ENCODE measurements at regions not wholly inside any gene's neighbourhood (a gene's known extent, or its start where the extent isn't known, plus 50 kb on each side); places are given as distances from the start of the nearest gene placed in this dataset.
"Not testable (repeated sequence)": the region's sequence is repeated elsewhere in the genome, so short reads cannot be mapped to it uniquely, and the experiment has no call there.

- peak overlapping the region; percentile 88 for H3K9ac ChIP-seq (ENCODE audit: insufficient read length, low read depth)
- peak overlapping the region; percentile 38 for H3K4me3 ChIP-seq (ENCODE audit: insufficient read length, low read depth)
- no peak for DNase-seq (ENCODE audit: low read depth, low spot score)
- peaks cover 28% of the 10 kb centered on the region for H3K27me3 ChIP-seq (ENCODE audit: insufficient read depth, insufficient read length)
- no peaks in the 10 kb centered on the region for H3K9me3 ChIP-seq (ENCODE audit: insufficient read depth, low read length)
- peaks cover 8% of the 10 kb centered on the region for H3K4me1 ChIP-seq (ENCODE audit: insufficient read depth, insufficient read length)
- H3K36me3 ChIP-seq (ENCODE audit: insufficient read depth, insufficient read length, low read length), result no peaks in the 10 kb centered on the region
- TF ChIP-seq ZNF274 (IDR thresholded peaks at IDR 0.05; ENCODE audit: low read depth, low read length) (no peak), YY1 (IDR thresholded peaks at IDR 0.05; ENCODE audit: insufficient read depth, insufficient read length) (no peak), SUZ12 (IDR thresholded peaks at IDR 0.05; ENCODE audit: extremely low read depth, insufficient read depth, insufficient read length) (no peak)
These were observed 70.6 kb downstream of the C9orf50 start for GRCh38 chr9:129550199-129550839.

GRCh38 chr9:129549684-129550083 lies 71.2 kb downstream of the C9orf50 start:
- Histone ChIP-seq H3K27me3 (ENCODE audit: insufficient read depth, insufficient read length) (peaks cover 28% of the 10 kb centered on the region), H3K36me3 (ENCODE audit: insufficient read depth, insufficient read length, low read length) (no peaks in the 10 kb centered on the region), H3K9ac (ENCODE audit: insufficient read length, low read depth) (peak overlapping the region; percentile 88), H3K4me3 (ENCODE audit: insufficient read length, low read depth) (peak overlapping the region; percentile 38), H3K9me3 (ENCODE audit: insufficient read depth, low read length) (no peaks in the 10 kb centered on the region), H3K4me1 (ENCODE audit: insufficient read depth, insufficient read length) (peaks cover 6% of the 10 kb centered on the region)
- no peak for DNase-seq (ENCODE audit: low read depth, low spot score)
- TF ChIP-seq YY1 (IDR thresholded peaks at IDR 0.05; ENCODE audit: insufficient read depth, insufficient read length), result no peak
- no peak for TF ChIP-seq ZNF274 (IDR thresholded peaks at IDR 0.05; ENCODE audit: low read depth, low read length)
- no peak for TF ChIP-seq SUZ12 (IDR thresholded peaks at IDR 0.05; ENCODE audit: extremely low read depth, insufficient read depth, insufficient read length)

DNA sequence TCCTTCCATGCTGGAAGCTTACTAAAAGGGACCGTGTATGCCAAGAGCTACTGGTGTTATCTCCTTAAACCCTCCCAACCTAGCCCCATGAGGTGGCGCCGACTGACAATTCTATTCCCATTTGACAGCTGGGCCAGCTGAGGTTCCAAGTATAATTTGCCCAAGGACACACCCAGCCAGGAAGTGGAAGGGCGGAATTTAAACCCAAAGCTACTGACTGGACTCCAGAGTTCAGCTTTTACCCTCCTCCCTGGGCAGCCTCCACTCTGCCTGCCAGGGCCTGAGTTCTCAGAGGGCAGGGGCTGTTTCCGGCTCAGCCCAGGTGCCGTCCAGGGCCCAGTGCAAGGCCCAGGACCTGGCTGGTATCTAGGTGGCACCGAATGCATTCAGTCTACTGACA lies 71.8 kb downstream of the C9orf50 start:
- H3K27me3 ChIP-seq (ENCODE audit: insufficient read depth, insufficient read length), result peaks cover 28% of the 10 kb centered on the region

DNA sequence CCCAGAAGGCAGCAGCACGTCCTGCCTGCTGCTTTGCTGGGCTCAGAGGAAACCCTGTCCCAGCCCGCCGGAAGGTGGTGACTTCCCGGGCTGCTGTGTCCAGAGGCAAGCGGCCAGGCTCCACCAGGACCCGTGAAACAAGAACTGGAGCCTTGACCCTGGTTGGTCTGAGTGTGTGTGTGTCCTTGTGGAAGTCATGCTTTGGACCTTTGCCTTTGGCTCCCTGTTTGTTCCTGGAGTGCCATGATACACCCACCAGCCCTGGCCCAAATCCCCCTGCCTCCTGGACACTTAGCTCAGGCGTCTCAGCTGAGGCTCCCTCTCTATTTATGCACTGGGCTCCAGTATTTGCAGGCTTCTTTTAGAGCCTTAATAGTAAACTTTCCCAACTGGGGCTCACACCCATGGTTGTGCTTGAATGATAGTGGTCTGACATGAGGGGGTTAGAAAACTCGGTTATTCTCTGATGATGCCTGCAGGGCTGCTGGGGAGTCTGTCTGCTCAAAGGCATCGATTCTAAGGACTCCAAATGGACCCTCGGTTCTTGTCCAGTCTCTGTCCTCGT lies 72.2 kb downstream of the C9orf50 start:
- no peak for TF ChIP-seq YY1 (IDR thresholded peaks at IDR 0.05; ENCODE audit: insufficient read depth, insufficient read length)
- TF ChIP-seq ZNF274 (IDR thresholded peaks at IDR 0.05; ENCODE audit: low read depth, low read length), result no peak
- Histone ChIP-seq H3K9ac (ENCODE audit: insufficient read length, low read depth) (no peak overlapping the region), H3K4me3 (ENCODE audit: insufficient read length, low read depth) (no peak overlapping the region), H3K36me3 (ENCODE audit: insufficient read depth, insufficient read length, low read length) (no peaks in the 10 kb centered on the region), H3K4me1 (ENCODE audit: insufficient read depth, insufficient read length) (peaks cover 4% of the 10 kb centered on the region), H3K9me3 (ENCODE audit: insufficient read depth, low read length) (no peaks in the 10 kb centered on the region), H3K27me3 (ENCODE audit: insufficient read depth, insufficient read length) (peaks cover 28% of the 10 kb centered on the region)
- no peak for DNase-seq (ENCODE audit: low read depth, low spot score)

More for the DNA sequence above, 71.8 kb downstream of the C9orf50 start:
- H3K9ac ChIP-seq (ENCODE audit: insufficient read length, low read depth), result no peak overlapping the region
- peaks cover 4% of the 10 kb centered on the region for H3K4me1 ChIP-seq (ENCODE audit: insufficient read depth, insufficient read length)
- no peaks in the 10 kb centered on the region for H3K9me3 ChIP-seq (ENCODE audit: insufficient read depth, low read length)
- no peak for DNase-seq (ENCODE audit: low read depth, low spot score)
- no peak overlapping the region for H3K4me3 ChIP-seq (ENCODE audit: insufficient read length, low read depth)
- TF ChIP-seq YY1 (IDR thresholded peaks at IDR 0.05; ENCODE audit: insufficient read depth, insufficient read length) (no peak), SUZ12 (IDR thresholded peaks at IDR 0.05; ENCODE audit: extremely low read depth, insufficient read depth, insufficient read length) (no peak), ZNF274 (IDR thresholded peaks at IDR 0.05; ENCODE audit: low read depth, low read length) (no peak)
- H3K36me3 ChIP-seq (ENCODE audit: insufficient read depth, insufficient read length, low read length), result no peaks in the 10 kb centered on the region

DNA sequence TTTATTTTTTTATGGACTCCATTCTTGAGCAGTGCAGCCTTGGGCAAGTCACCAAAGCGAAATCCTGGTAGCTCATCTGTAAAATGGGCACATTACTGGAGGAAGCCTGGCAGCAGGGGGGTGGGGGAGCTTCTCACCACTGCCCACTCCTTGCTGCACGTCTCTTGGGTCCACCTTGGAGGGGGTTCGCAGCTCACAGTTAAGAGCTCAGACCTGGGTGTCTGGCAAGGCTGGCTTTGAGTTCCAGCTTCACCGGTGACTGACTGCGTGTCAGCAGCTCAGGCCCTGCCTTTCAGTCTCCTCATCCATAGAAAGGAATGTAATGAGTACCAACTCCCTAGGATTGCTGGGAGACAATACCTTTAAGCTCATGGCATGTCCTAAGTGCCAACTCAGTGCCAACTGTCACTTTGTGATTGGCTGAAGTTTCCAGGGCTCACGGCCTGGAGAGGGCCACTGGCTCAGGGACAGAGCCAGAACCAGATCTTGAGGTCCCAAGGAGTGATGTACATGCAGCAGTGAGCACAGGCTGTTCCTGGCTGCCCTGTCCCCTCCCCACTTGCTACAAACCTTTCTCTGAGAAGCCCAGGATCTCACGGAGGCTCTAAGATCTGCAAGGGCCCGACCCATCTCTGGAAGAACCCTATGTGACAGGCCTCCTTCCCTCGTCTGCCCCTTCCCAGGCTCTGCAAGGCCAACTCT lies 72.9 kb downstream of the C9orf50 start:
- DNase-seq (ENCODE audit: low read depth, low spot score), result no peak
- peaks cover 4% of the 10 kb centered on the region for H3K4me1 ChIP-seq (ENCODE audit: insufficient read depth, insufficient read length)
- no peak overlapping the region for H3K9ac ChIP-seq (ENCODE audit: insufficient read length, low read depth)
- no peak for TF ChIP-seq YY1 (IDR thresholded peaks at IDR 0.05; ENCODE audit: insufficient read depth, insufficient read length)
- TF ChIP-seq SUZ12 (IDR thresholded peaks at IDR 0.05; ENCODE audit: extremely low read depth, insufficient read depth, insufficient read length), result no peak
- no peaks in the 10 kb centered on the region for H3K9me3 ChIP-seq (ENCODE audit: insufficient read depth, low read length)
- no peak overlapping the region for H3K4me3 ChIP-seq (ENCODE audit: insufficient read length, low read depth)
- H3K36me3 ChIP-seq (ENCODE audit: insufficient read depth, insufficient read length, low read length), result no peaks in the 10 kb centered on the region
- H3K27me3 ChIP-seq (ENCODE audit: insufficient read depth, insufficient read length), result peaks cover 28% of the 10 kb centered on the region

- no peak for DNase-seq (ENCODE audit: low read depth, low spot score)
These were observed 73.8 kb downstream of the C9orf50 start for GRCh38 chr9:129547063-129547462.

GRCh38 chr9:129545876-129546275 lies 75.0 kb downstream of the C9orf50 start:
- not testable (repeated sequence) for DNase-seq (ENCODE audit: low read depth, low spot score)

More at GRCh38 chr9:129547063-129547462, 73.8 kb downstream of the C9orf50 start:
- no peaks in the 10 kb centered on the region for H3K9me3 ChIP-seq (ENCODE audit: insufficient read depth, low read length)
- TF ChIP-seq ZNF274 (IDR thresholded peaks at IDR 0.05; ENCODE audit: low read depth, low read length) (no peak), SUZ12 (IDR thresholded peaks at IDR 0.05; ENCODE audit: extremely low read depth, insufficient read depth, insufficient read length) (no peak), YY1 (IDR thresholded peaks at IDR 0.05; ENCODE audit: insufficient read depth, insufficient read length) (no peak)
- peaks cover 4% of the 10 kb centered on the region for H3K4me1 ChIP-seq (ENCODE audit: insufficient read depth, insufficient read length)
- H3K36me3 ChIP-seq (ENCODE audit: insufficient read depth, insufficient read length, low read length), result no peaks in the 10 kb centered on the region
- no peak overlapping the region for H3K9ac ChIP-seq (ENCODE audit: insufficient read length, low read depth)
- no peak overlapping the region for H3K4me3 ChIP-seq (ENCODE audit: insufficient read length, low read depth)
- H3K27me3 ChIP-seq (ENCODE audit: insufficient read depth, insufficient read length), result peaks cover 28% of the 10 kb centered on the region

More at GRCh38 chr9:129545876-129546275, 75.0 kb downstream of the C9orf50 start:
- not testable (repeated sequence) for H3K9ac ChIP-seq (ENCODE audit: insufficient read length, low read depth); H3K9me3 ChIP-seq (ENCODE audit: insufficient read depth, low read length); H3K36me3 ChIP-seq (ENCODE audit: insufficient read depth, insufficient read length, low read length); H3K4me1 ChIP-seq (ENCODE audit: insufficient read depth, insufficient read length); H3K4me3 ChIP-seq (ENCODE audit: insufficient read length, low read depth)
- H3K27me3 ChIP-seq (ENCODE audit: insufficient read depth, insufficient read length), result peaks cover 16% of the 10 kb centered on the region
